ENCODE measurements at regions not wholly inside any gene's neighbourhood (a gene's known extent, or its start where the extent isn't known, plus 50 kb on each side); places are given as distances from the start of the nearest gene placed in this dataset.

- TF ChIP-seq CTCF (IDR thresholded peaks at IDR 0.05) = no peak
- no peak for TF ChIP-seq POLR2AphosphoS5 (IDR thresholded peaks at IDR 0.05)
- TF ChIP-seq EP300 (IDR thresholded peaks at IDR 0.05) = no peak
Measured at GRCh38 chr15:70383856-70384255, 286.1 kb upstream of the TLE3 start.

All from stomach (tissue), 4 donors.